ENCODE measurements at regions not wholly inside any gene's neighbourhood (a gene's known extent, or its start where the extent isn't known, plus 50 kb on each side); places are given as distances from the start of the nearest gene placed in this dataset.

DNA sequence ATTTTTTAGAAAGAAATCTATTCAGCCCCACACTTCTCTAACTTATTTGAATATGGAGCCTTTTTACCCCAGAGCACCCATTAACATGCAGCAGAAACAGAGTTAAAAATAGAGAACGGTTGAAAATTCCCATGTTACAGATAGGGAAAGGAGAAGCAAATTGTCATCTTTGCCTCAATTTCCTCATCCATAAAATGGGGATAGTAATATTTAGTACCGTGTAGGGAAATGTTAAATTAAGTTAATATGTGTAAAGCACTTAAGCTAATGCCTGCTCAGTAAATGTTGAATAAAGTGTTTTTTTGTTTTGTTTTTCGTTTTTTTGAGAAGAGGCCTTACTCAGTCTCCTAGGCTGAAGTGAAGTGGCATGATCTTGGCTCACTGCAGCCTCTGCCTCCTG, 50.3 kb downstream of the NAV1 start:
- TF ChIP-seq, protein P1, sequence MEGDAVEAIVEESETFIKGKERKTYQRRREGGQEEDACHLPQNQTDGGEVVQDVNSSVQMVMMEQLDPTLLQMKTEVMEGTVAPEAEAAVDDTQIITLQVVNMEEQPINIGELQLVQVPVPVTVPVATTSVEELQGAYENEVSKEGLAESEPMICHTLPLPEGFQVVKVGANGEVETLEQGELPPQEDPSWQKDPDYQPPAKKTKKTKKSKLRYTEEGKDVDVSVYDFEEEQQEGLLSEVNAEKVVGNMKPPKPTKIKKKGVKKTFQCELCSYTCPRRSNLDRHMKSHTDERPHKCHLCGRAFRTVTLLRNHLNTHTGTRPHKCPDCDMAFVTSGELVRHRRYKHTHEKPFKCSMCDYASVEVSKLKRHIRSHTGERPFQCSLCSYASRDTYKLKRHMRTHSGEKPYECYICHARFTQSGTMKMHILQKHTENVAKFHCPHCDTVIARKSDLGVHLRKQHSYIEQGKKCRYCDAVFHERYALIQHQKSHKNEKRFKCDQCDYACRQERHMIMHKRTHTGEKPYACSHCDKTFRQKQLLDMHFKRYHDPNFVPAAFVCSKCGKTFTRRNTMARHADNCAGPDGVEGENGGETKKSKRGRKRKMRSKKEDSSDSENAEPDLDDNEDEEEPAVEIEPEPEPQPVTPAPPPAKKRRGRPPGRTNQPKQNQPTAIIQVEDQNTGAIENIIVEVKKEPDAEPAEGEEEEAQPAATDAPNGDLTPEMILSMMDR (IDR thresholded peaks at IDR 0.05; ENCODE audit: low read depth, low read length): no peak
- TF ChIP-seq EZH2phosphoT487 (IDR thresholded peaks at IDR 0.05; ENCODE audit: low read depth): no peak
- peaks cover 14% of the 10 kb centered on the region; the same call in 1 of the 2 replicates for H3K27me3 ChIP-seq (ENCODE audit: low read depth, low read length)
- no peaks in the 10 kb centered on the region for H3K36me3 ChIP-seq (replicated peaks; ENCODE audit: low read depth, low read length)
- H3K4me3 ChIP-seq (ENCODE audit: low read length): no peak overlapping the region
- no peak overlapping the region for H3K27ac ChIP-seq (ENCODE audit: low read length)
- peaks cover 29% of the 10 kb centered on the region for H3K4me1 ChIP-seq (ENCODE audit: low read length)
- H4K20me1 ChIP-seq (ENCODE audit: insufficient read depth, low read length): no peaks in the 10 kb centered on the region
- no peak overlapping the region for H3K9ac ChIP-seq (ENCODE audit: low read length)
- no peaks in the 10 kb centered on the region for H3K9me3 ChIP-seq (ENCODE audit: insufficient read depth, low read length)
- H2AFZ ChIP-seq (ENCODE audit: low read depth, low read length): no peak overlapping the region
- H3K4me2 ChIP-seq (ENCODE audit: low read length): no peak overlapping the region
- no peaks in the 10 kb centered on the region for H3K79me2 ChIP-seq (ENCODE audit: low read length)

DNA sequence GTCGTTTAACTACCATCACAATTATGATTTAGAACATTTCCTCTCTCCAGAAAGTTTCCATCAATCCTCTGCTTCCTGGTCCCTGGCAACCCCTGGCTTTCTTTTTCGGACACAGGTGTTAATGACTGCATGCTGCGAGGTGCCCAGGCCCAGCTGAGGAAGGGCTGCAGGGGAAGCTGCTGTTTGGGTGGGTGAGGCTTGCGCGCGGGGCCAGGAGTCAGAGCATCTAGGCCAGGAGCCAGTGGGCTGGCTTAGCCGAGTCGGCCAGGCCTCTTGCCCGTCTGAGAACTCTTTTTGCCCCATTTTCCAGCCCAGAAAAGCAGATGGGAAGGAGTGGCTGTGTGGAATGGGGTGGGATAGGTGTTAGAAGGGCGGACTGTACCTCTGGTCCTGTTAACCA, 51.5 kb downstream of the NAV1 start:
- Histone ChIP-seq H3K27ac (ENCODE audit: low read length) (no peak overlapping the region), H2AFZ (ENCODE audit: low read depth, low read length) (no peak overlapping the region), H3K4me1 (ENCODE audit: low read length) (peaks cover 16% of the 10 kb centered on the region), H3K9ac (ENCODE audit: low read length) (no peak overlapping the region), H3K4me2 (ENCODE audit: low read length) (no peak overlapping the region), H3K36me3 (replicated peaks; ENCODE audit: low read depth, low read length) (no peaks in the 10 kb centered on the region), H4K20me1 (ENCODE audit: insufficient read depth, low read length) (no peaks in the 10 kb centered on the region), H3K9me3 (ENCODE audit: insufficient read depth, low read length) (no peaks in the 10 kb centered on the region), H3K4me3 (ENCODE audit: low read length) (no peak overlapping the region), H3K79me2 (ENCODE audit: low read length) (no peaks in the 10 kb centered on the region), H3K27me3 (ENCODE audit: low read depth, low read length) (peaks cover 14% of the 10 kb centered on the region; the same call in 1 of the 2 replicates)
- no peak for TF ChIP-seq EZH2phosphoT487 (IDR thresholded peaks at IDR 0.05; ENCODE audit: low read depth)
- TF ChIP-seq, protein P1 (IDR thresholded peaks at IDR 0.05; ENCODE audit: low read depth, low read length): no peak

- Histone ChIP-seq H2AFZ (ENCODE audit: low read depth, low read length) (no peak overlapping the region), H3K4me3 (ENCODE audit: low read length) (no peak overlapping the region), H3K36me3 (replicated peaks; ENCODE audit: low read depth, low read length) (no peaks in the 10 kb centered on the region), H3K9ac (ENCODE audit: low read length) (no peak overlapping the region), H3K9me3 (ENCODE audit: insufficient read depth, low read length) (no peaks in the 10 kb centered on the region), H3K79me2 (ENCODE audit: low read length) (no peaks in the 10 kb centered on the region), H3K27me3 (ENCODE audit: low read depth, low read length) (peaks cover 18% of the 10 kb centered on the region; the same call in 1 of the 2 replicates), H3K27ac (ENCODE audit: low read length) (no peak overlapping the region), H3K4me2 (ENCODE audit: low read length) (no peak overlapping the region), H3K4me1 (ENCODE audit: low read length) (peaks cover 7% of the 10 kb centered on the region), H4K20me1 (ENCODE audit: insufficient read depth, low read length) (no peaks in the 10 kb centered on the region)
- no peak for TF ChIP-seq EZH2phosphoT487 (IDR thresholded peaks at IDR 0.05; ENCODE audit: low read depth)
- TF ChIP-seq, protein P1 (IDR thresholded peaks at IDR 0.05; ENCODE audit: low read depth, low read length): no peak
These were observed 52.4 kb downstream of the NAV1 start for GRCh38 chr1:201591348-201591747.

DNA sequence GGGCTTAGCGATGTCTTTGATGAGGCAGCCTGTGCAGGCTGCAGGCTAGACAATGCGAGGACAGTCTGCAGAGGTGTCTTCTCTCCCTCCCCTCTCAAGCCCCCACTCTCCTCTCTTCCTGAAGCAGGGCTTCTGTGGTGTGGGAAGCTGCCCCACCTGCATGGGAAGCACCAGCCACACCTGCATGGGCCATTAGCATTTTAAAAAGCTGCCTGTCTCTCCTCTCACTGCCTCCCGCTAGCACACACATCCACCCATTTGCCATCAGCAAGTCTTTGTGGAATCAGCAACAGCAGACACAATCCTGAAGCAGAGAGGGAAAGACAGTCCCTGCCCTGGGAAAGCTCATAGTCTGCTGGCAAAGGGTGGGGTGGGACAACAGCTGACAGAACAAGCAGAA, 53.1 kb downstream of the NAV1 start:
- Histone ChIP-seq H3K9ac (ENCODE audit: low read length) (no peak overlapping the region), H3K9me3 (ENCODE audit: insufficient read depth, low read length) (no peaks in the 10 kb centered on the region), H2AFZ (ENCODE audit: low read depth, low read length) (no peak overlapping the region), H3K79me2 (ENCODE audit: low read length) (no peaks in the 10 kb centered on the region), H4K20me1 (ENCODE audit: insufficient read depth, low read length) (no peaks in the 10 kb centered on the region), H3K27ac (ENCODE audit: low read length) (no peak overlapping the region), H3K36me3 (replicated peaks; ENCODE audit: low read depth, low read length) (no peaks in the 10 kb centered on the region), H3K4me2 (ENCODE audit: low read length) (no peak overlapping the region), H3K4me3 (ENCODE audit: low read length) (no peak overlapping the region), H3K27me3 (ENCODE audit: low read depth, low read length) (peaks cover 18% of the 10 kb centered on the region; the same call in 1 of the 2 replicates), H3K4me1 (ENCODE audit: low read length) (peaks cover 1% of the 10 kb centered on the region; the same call in 1 of the 2 replicates)
- TF ChIP-seq, protein P1 (IDR thresholded peaks at IDR 0.05; ENCODE audit: low read depth, low read length): no peak
- TF ChIP-seq EZH2phosphoT487 (IDR thresholded peaks at IDR 0.05; ENCODE audit: low read depth): no peak

Measured in OCI-LY3 (cell line).